Umbilical cord (tissue), 1 donor: ENCODE measurements at regions not wholly inside any gene's neighbourhood (a gene's known extent, or its start where the extent isn't known, plus 50 kb on each side); places are given as distances from the start of the nearest gene placed in this dataset.
"Not testable (repeated sequence)": the region's sequence is repeated elsewhere in the genome, so short reads cannot be mapped to it uniquely, and the experiment has no call there.

Source experiments
- DNase-seq: peaks from one replicate; pipeline ENCODE4 v3.0.0-alpha.2; 2015; ENCODE audit warnings: low spot score

DNA sequence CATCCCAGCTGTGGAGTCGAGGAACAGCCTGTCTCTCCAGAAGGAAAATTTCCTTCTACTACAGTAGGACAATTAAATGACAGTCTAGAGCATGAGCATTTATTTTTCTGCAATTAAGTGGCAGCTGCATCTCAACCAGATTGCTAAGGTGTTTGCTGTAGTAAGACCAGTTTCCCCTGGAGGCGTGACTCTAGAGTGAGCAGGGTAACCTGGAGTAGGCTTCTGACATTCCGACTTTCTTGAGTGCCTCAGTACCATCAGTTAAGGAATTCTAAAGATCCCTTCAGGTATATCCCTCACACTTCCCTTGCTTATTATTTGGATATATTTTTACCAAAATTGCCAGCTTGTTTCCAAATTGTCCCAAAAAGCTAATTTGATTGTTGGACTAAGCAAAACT, 59.2 kb upstream of the IRX2 start:
- no peak for DNase-seq

DNA sequence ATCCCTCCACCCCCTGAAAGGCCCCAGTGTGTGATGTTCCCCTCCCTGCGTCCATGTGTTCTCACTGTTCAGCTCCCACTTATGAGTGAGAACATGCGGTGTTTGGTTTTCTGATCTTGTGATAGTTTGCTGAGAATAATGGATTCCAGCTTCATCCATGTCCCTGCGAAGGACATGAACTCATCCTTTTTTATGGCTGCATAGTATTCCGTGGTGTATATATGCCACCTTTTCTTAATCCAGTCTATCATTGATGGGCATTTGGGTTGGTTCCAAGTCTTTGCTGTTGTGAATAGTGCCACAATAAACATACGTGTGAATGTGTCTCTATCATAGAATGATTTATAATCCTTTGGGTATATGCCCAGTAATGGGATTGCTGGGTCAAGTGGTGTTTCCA, 55.8 kb upstream of the IRX2 start:
- not testable (repeated sequence) for DNase-seq

DNA sequence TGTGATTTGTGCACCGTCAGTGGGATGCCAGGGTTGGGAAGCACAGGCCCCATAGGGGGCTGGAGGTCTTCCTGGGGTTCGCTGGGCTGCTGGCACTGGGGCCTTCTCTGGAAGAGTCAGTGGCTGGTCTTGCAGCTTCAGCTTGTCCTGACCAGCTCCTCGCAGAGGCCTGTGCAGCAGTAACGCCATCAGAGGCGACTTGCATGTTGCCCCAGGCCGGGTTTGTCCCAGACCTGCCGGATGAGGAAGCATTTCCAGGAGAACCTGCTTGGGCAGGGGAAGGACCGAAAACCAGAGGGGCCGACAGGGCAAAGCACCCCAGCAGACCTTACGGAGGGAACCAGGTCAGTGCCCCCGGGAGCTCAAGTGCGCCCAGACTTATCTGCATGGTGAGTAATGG, 54.7 kb upstream of the IRX2 start:
- peak; percentile 7 for DNase-seq

DNA sequence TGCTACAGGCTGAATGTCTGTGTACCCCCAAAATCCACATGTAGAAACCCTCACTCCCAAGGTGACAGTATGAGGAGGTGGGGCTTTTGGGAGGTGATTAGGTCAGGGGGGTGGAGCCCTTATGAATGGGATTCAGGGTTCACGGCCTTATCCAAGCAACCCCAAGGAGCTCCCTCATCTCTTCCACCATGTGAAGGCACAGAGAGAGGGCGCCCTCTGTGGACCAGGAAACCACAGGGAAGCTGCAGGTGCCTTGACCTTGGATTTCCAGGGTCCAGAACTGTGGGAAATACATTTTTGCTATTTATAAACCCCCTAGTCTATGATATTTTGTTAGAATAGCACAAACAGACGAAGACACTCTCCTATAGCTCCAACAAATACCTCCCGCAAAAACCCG, 53.6 kb upstream of the IRX2 start:
- DNase-seq: no peak

DNA sequence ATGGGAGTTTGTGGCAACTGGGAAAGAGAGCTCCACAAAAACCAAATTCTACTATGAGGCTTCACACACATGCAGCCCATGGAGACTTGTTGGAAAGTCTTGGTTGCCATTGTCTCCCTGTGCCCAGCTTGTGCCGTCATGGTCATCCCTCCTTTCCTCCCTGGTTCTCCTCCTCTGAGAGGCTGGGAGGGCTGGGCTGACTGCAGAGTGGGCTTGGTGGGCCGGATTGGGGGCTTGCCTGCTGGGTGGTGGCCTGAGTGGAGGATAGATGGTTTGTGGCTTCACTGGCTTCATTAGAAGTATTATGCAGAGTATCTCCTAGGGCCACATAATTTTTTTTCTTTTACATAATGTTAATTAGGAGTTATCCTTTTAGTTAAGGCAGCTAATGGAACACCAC, 52.3 kb upstream of the IRX2 start:
- DNase-seq: no peak

DNA sequence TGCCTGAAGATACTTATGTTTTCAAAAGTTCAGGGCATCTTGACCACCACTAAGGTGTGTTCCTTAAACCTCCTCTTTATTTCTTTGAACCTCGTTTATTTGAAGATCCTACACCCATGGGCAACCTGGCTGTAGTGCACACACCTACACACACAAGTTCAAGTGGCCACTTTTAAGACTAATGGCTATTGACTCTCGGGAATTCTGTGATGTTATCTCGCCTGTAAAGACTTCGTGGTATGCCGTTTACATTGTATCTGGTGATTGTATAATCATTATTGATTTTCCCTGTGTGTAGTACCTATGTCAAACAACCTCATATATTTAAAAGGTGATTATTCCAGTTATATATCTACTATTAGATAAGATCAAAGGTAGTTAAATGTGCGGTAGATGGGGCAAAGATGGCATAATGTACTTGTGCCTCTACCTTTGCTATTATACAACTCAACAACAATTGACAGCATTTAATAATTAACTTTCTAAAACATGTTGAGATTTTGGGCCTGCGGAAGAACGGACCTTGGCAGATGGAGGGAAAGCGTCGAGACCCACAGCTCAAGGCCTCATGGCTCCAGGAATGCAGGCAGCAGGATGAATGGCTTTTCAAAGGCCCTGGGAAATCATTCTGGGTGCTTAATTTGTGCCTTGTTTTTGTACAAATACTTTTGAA, 51.4 kb upstream of the IRX2 start:
- DNase-seq: no peak

DNA sequence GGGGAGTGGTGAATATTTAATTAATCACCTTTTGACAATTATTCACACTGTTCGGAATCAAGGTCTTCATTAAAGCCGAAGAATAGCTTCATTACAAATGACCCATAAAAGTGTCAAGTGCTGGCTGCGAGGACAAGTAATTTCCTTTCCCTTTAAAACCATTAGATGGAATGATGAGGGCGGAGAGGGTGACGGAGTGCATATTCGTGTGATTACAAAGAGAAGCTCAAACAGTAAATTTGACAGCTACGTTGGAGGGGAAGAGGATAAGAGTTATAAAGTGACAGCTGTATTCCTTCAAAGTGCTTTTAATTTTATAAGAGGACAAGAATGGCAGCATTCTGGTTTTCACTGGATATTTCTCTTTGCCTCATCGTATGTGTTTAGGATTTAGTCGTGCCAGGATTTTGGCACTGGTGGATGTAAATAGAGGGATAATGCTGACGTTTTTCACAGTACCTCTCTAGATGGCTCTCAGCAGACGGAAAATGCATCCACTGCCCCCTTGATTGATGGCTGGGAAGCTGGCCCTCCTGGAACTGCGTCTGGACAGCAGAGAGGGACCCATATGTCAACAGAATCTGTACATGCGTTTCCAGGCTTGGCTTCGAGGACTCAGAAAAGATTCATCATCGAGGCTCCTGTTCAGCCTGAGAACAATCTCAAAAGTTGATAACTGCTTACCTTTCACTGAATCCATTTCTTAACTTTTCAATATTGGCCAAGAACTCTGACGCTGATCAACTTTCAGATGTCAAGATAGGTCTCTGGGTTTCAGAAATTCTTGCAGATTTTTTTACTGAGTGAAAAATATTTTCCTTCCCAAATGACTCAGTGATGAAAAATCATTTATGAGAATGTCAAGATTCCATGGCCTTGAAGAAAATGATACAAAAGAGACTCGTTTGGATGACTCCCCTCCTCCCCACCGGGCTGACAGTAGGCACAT, 50.4 kb upstream of the IRX2 start:
- DNase-seq: no peak
